Amniotic epithelial cell (primary cell): ENCODE measurements at regions not wholly inside any gene's neighbourhood (a gene's known extent, or its start where the extent isn't known, plus 50 kb on each side); places are given as distances from the start of the nearest gene placed in this dataset.
A peak's percentile ranks its signal among the peaks of the same experiment; 100 is the strongest.

ENCODE experiments used
- DNase-seq: peaks from one replicate; pipeline ENCODE4 v3.0.0-alpha.2; 2010; ENCODE audit warnings: low read depth

- no peak for DNase-seq
Measured at GRCh38 chr15:38860674-38861073, 296.1 kb upstream of the RASGRP1 start.

DNA sequence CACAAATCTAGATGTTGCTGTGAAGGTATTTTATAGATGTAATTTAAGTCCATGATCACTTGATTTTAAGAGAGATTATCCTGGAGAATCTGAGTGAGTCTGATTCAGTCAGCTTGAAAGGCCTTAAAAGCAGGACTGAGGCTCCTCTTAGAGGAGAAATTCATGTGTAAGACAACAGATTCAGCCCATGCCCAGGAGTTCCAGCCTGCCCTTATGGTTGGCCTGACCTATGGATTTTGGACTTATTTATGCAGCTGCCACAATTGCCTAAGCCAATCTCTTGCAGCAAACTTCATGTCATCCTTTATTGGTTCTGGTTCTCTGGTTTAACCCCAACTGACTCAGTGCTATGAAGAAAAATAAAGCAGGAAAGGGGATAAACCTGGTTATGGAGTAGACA lies 296.5 kb upstream of the RASGRP1 start:
- DNase-seq, result no peak

- no peak for DNase-seq
Measured at GRCh38 chr15:38862099-38862498, 297.5 kb upstream of the RASGRP1 start.

- no peak for DNase-seq
Measured at GRCh38 chr15:38863381-38863780, 298.8 kb upstream of the RASGRP1 start.

DNA sequence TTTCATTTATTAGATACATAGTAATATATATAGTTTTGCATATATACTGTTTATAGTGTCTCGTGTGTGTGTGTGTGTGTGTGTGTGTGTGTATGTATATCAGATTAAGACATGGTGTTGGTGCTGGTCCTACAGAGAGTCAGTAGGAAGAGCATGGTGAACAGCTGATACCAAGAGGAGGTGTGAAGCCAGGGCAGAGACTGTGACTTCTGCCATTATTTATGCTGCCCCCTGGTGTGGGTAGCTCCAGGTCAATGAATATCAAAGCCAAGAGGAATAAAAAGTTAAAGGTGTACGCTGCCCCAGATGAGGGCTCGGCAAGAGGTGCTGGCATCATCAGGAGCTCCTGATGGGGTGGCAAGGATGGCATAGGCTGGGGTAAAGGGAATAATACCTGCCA lies 299.5 kb upstream of the RASGRP1 start:
- DNase-seq, result no peak

DNA sequence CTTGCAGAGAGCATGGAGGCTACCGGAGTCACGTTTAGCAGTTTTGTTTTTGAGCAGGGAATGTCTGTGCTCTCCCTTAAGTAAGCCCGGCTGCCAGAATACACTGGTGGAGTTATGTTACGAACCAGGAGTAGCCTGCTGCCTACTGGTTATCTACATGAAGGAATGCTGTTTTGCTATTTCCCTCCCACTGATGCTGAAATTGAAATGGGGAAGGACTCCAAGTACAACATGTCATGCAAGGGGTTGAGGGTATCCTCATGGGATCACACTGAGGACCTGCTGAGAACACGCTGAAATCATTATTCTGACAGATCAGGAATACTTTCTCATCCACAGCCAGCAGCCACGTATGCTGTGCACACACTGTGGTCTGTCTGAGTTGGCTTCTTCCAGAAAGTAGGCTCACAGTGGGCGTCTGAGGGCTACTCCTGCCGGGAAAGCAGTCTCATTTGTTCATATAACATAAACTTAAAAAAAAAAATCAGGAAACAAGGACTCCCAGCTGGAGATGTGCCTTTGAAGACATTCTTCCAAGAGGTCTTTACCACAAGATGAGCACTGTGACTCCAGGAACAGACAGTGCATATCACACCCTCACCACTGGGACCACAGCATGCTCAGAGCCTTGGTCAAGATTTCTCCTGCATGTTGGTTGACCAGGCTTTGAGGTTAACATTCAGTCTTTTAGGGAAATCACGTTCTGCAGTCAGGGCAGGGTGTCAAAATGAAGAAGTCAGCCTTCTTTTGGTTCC lies 300.4 kb upstream of the RASGRP1 start:
- DNase-seq, result peak; percentile 88

- no peak for DNase-seq
Measured at GRCh38 chr15:38867556-38867955, 302.9 kb upstream of the RASGRP1 start.

DNA sequence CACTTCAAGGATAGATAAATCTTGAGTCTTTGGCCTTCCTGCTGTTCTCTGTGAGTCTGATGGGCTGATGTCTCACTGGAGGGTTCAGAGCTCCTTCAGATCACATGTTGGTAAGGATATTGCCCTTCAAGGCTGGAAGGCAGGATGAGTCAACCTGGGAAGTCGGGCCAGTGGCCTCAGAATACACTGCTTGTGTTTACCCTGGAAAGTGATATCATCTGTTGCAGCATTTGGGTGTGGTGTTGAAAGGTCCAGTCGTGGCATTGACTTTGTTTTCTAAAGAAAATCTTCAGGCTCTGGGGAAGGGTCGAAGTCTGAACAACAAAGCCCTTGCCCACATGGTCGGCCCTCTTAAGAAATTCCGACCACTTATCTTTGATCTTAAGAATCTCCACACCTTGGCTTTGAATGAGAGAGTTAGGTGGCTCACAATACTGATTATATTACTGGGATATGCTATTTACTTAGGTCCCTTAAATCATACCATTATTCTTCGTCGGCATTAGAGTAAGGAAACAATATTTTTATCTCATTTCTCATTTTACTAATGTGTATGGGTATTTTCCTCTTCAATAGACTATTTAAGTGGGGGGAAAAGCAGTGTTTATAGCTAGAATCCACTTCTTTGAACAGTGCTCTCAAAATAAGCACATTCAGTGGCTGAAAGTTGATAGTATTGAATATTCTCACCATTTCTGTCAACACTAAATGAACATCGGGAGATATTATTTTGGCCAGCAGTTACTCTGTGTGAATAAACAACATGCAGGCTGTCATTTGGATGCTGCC lies 303.9 kb upstream of the RASGRP1 start:
- DNase-seq, result peak; percentile 98

- DNase-seq, result no peak
Measured at GRCh38 chr15:38871638-38872037, 307.0 kb upstream of the RASGRP1 start.

DNA sequence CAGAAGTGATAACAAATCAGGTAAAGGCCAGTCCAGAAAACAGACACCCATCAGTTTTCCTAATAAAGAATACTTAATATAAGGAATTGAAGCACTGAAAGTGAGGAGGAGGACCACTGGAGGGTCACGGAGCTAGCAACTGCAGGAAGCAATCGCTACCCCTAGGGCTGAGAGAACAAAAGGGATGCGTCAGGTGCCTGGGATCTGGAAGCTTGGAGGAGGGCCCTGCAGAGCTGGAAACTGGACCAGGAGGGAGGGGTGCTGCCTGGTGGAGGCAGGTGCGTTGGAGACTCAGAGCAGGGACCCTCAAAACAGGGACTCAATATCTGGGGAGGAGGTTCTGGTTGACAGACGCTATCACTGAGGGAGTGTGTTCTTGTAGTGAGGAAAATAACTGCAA lies 308.1 kb upstream of the RASGRP1 start:
- DNase-seq, result no peak

DNA sequence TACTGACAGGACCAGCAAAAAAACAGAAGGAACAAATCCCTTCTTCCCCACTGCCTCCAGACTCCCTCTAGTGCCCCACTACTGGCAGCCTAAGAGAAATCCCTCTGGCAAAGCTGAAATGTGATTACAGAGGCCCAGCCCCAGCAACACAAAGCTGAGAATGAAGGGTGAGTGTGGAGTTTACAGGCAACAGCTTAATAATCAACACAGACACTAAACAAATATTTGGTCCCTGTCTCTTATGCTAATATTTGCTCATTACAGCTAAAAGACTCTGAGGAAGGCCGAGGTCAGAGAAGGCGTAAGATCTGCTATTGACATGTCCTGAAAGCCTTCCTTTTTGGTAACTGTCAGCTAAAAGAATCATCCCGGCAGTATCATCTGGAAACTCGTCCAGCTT lies 308.5 kb upstream of the RASGRP1 start:
- DNase-seq, result no peak

DNA sequence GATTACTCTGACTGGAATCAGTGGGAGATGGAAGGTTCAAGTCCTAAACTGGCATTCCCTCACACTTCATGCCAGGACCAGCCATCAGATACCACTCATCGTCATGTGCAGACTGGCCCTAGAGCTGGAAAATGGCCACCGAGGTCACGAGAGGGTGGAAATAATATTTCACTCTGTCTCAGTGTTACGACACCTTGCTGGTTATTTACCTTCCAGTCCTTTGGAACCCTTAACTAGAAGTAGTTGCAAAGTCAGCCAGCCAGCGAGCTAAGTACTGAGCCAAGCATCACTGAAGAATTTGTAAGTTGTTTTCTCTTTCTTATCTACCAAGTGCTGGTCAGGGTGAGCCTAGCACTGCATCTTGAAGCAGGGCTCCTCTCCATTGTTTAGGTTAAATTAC lies 309.9 kb upstream of the RASGRP1 start:
- DNase-seq, result no peak

DNA sequence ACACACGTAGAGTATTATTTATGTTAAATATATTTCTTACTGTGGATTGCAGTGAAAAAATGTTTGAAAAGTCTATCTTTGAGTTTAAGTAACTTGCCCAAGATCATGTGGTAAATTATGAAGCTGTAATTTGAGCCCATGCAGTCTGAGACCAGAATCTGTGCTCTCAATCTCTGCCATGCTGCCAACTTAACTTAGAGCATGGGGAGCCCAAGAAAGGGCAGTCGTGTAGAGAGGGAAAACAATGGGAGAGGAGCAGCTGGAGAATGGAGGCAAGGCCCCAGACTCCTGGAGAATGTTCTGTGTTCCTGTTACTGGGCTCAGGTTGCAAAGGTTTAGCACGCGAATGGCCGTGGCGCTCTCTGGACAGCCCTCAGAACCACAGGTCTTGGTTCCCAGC lies 311.6 kb upstream of the RASGRP1 start:
- DNase-seq, result no peak

- no peak for DNase-seq
Measured at GRCh38 chr15:38876621-38877020, 312.0 kb upstream of the RASGRP1 start.

GRCh38 chr15:38877471-38877870 lies 312.9 kb upstream of the RASGRP1 start:
- DNase-seq, result peak; percentile 17

GRCh38 chr15:38878026-38878425 lies 313.4 kb upstream of the RASGRP1 start:
- DNase-seq, result no peak

DNA sequence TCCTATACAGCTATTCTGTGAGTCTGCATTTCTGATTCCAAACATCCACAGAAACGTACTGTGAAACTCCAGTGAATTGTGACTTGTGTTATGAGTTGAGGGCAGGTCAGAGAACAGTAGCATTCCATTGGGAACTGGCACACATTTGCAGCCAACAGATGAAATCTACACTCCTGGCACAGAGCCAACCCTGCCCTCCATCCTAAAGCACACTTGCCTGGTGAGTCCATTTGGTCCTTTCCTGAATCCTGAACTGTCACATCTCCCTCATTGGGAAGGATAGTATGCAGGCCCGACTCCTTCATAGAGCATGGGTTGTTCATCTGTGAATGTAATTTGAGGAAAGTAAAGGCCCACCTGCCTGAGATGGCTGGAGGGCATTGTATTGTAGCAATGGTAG lies 314.3 kb upstream of the RASGRP1 start:
- no peak for DNase-seq

DNA sequence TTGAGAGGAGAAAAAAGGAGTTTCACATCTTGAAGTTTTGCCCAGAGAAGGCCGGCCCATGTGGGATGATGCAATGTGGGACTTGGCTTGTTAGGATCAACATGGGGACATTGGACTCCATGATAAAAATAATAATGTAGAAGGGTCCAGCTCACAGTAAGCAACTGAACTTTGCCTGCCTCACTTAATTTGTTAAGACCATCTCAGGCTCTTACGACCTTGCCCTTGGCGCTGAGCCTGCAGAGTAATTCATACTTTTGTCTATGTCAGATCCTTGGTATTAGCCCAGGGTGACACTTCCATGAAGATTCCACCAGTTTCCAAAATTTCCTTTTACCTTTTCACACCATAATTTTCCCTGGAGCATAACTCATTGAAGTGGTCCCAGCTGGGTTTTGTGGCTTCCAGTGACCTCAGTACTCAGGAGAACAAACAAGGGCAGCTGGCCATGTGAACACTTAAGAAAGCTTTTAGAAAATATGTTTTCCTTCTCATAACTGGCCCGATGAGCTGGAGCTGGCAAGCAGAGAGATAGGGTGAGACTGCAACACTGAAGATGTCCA lies 315.4 kb upstream of the RASGRP1 start:
- peak; percentile 23 for DNase-seq

DNA sequence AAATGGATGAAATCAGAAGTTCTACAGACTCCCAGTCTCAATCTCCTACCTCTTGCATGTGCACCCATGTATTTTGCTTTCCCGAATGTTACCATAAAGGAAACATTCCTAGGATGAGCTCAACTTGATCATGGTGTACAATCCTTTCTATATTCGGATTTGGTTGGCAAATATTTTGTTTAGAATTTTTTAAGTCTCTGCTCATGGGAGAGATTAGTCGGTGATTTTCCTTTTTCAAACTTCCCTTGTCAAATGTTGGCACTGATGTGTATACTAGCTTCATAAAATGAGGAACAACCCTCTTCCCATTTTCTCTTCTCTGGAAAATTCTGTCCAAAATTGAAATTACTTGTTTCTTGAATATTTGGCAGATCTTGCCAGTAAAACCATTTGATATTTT lies 317.6 kb upstream of the RASGRP1 start:
- no peak for DNase-seq

DNA sequence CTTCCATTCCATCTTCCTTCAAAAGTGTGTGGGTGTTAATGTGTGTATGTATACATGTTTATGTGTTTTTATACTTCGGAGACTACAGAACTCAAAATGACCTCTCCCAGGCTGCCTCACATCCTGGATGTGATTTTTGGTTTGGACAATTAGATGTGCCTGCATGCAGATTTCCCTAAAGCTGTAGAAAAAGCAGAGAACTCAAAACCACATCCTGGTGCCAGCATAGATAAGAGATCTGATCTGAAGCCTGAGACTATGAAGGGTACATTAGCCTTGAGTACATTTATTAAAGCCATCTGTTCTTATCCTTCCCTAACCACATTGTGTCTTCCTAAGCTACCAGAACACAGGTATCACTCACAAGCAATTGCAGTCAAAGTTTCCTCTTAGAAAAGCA lies 319.4 kb upstream of the RASGRP1 start:
- DNase-seq, result peak; percentile 64

DNA sequence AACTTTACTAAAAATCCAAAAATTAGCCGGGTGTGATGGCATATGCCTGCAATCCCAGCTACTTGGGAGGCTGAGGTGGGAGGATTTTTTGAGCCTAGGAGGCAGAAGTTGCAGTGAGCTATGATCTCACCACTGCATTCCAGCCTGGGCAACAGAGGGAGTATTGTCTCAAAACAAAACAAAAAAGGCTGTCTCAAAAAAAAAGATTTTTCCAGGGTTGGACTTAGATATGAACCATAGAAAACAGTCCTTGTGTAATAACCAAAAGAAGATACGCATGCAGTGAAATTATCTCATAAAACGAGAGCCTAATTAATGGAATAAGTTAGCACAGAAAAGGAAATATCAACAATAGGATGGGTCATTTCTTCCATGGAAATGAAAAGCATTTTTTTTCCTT lies 320.4 kb upstream of the RASGRP1 start:
- DNase-seq, result peak; percentile 76

GRCh38 chr15:38885471-38885952 lies 320.9 kb upstream of the RASGRP1 start:
- peak; percentile 9 for DNase-seq
